CD4-positive, alpha-beta T cell treated with Interleukin-6 for 4 hours (primary cell): ENCODE measurements at regions not wholly inside any gene's neighbourhood (a gene's known extent, or its start where the extent isn't known, plus 50 kb on each side); places are given as distances from the start of the nearest gene placed in this dataset.

Experiments
- DNase-seq: peaks from one replicate; pipeline ENCODE4 v3.0.0-alpha.2; 2020; ENCODE audit warnings: mixed read lengths

- DNase-seq, result no peak
Observed at GRCh38 chr14:61953602-61954001, 191.4 kb downstream of the SNAPC1 start.

- no peak for DNase-seq
Observed at GRCh38 chr14:61954306-61954705, 192.1 kb downstream of the SNAPC1 start.

GRCh38 chr14:61956517-61956916 is 194.3 kb downstream of the SNAPC1 start:
- DNase-seq, result no peak

- no peak for DNase-seq
Observed at GRCh38 chr14:61959348-61959747, 197.1 kb downstream of the SNAPC1 start.

- no peak for DNase-seq
Observed at GRCh38 chr14:61961369-61961768, 199.1 kb downstream of the SNAPC1 start.

GRCh38 chr14:61963926-61964325 is 201.7 kb downstream of the SNAPC1 start:
- DNase-seq, result no peak

GRCh38 chr14:61965030-61965745 is 203.0 kb downstream of the SNAPC1 start:
- DNase-seq, result no peak

- DNase-seq, result no peak
Observed at GRCh38 chr14:61968207-61968606, 206.0 kb downstream of the SNAPC1 start.

GRCh38 chr14:61972711-61973110 is 210.5 kb downstream of the SNAPC1 start:
- no peak for DNase-seq

- no peak for DNase-seq
Observed at GRCh38 chr14:61973981-61974380, 211.8 kb downstream of the SNAPC1 start.

- no peak for DNase-seq
Observed at GRCh38 chr14:61977217-61977616, 215.0 kb downstream of the SNAPC1 start.

GRCh38 chr14:61988240-61988639 is 226.0 kb downstream of the SNAPC1 start:
- no peak for DNase-seq

GRCh38 chr14:61992139-61992538 is 229.9 kb downstream of the SNAPC1 start:
- DNase-seq, result no peak

GRCh38 chr14:61992926-61993325 is 230.7 kb downstream of the SNAPC1 start:
- no peak for DNase-seq

GRCh38 chr14:61994589-61994988 is 232.4 kb downstream of the SNAPC1 start:
- no peak for DNase-seq

GRCh38 chr14:61996753-61997152 is 234.5 kb downstream of the SNAPC1 start:
- no peak for DNase-seq

GRCh38 chr14:61997161-61997560 is 234.9 kb downstream of the SNAPC1 start:
- DNase-seq, result no peak

- no peak for DNase-seq
Observed at GRCh38 chr14:62001963-62002362, 239.7 kb downstream of the SNAPC1 start.

GRCh38 chr14:62002642-62003041 is 240.4 kb downstream of the SNAPC1 start:
- DNase-seq, result no peak

GRCh38 chr14:62003701-62004100 is 241.5 kb downstream of the SNAPC1 start:
- no peak for DNase-seq

- no peak for DNase-seq
Observed at GRCh38 chr14:62006116-62006731, 244.0 kb downstream of the SNAPC1 start.

- no peak for DNase-seq
Observed at GRCh38 chr14:62015243-62015642, 253.0 kb downstream of the SNAPC1 start.

GRCh38 chr14:62015945-62016344 is 253.7 kb downstream of the SNAPC1 start:
- no peak for DNase-seq

GRCh38 chr14:62017651-62018230 is 255.5 kb downstream of the SNAPC1 start:
- DNase-seq, result no peak
